Fibroblast of lung (primary cell): ENCODE measurements at regions not wholly inside any gene's neighbourhood (a gene's known extent, or its start where the extent isn't known, plus 50 kb on each side); places are given as distances from the start of the nearest gene placed in this dataset.

Source experiments
- CTCF ChIP-seq, 2 donors: IDR thresholded peaks in 1 of 2; conservative IDR thresholded peaks in 1 of 2; 1 replicate in 1 of 2; 2 replicates in 1 of 2; pipeline ENCODE4 v1.5.1; 2011 to 2012; ENCODE audit warnings: low read length in 2 of 2, control low read depth in 1 of 2, inconsistent platforms in 1 of 2, low read depth in 1 of 2, mild to moderate bottlenecking in 1 of 2
- EZH2 ChIP-seq: IDR thresholded peaks from 2 replicates; pipeline ENCODE4 v1.5.1; 2012; ENCODE audit warnings: low read length, control low read depth, mild to moderate bottlenecking; ENCODE audit errors: missing control alignments

GRCh38 chr2:66872081-66872985 lies 437.4 kb downstream of the MEIS1 start:
- TF ChIP-seq CTCF (conservative IDR thresholded peaks at IDR 0.05 in 1 of 2, IDR thresholded peaks at IDR 0.05 in 1 of 2; ENCODE audit: low read depth in 1 of 2, low read length in 2 of 2) (no peak), EZH2 (no peak)
